H9 (cell line): ENCODE measurements at regions not wholly inside any gene's neighbourhood (a gene's known extent, or its start where the extent isn't known, plus 50 kb on each side); places are given as distances from the start of the nearest gene placed in this dataset.

Experiments
- DNase-seq: peaks from one replicate; pipeline ENCODE4 v3.0.0-alpha.2; 2017
- H2AFZ ChIP-seq: one replicate; pipeline ENCODE4 v1.6.1; 2013; ENCODE audit warnings: mild to moderate bottlenecking, low read length, control low read depth, moderate library complexity
- H2AK5ac ChIP-seq: 2 replicates; pipeline ENCODE4 v1.6.1; 2013; ENCODE audit warnings: low read length, control low read depth, mixed read lengths; ENCODE audit not compliant: insufficient read length
- H2BK120ac ChIP-seq: one replicate; pipeline ENCODE4 v1.6.1; 2013; ENCODE audit warnings: low read depth, mild to moderate bottlenecking, low read length, control low read depth, inconsistent platforms; ENCODE audit not compliant: poor library complexity, severe bottlenecking
- H2BK12ac ChIP-seq: 2 replicates; pipeline ENCODE4 v1.6.1; 2013; ENCODE audit warnings: low read length, control low read depth, mixed read lengths, low read depth; ENCODE audit not compliant: insufficient read length
- H2BK15ac ChIP-seq: 2 replicates; pipeline ENCODE4 v1.6.1; 2013; ENCODE audit warnings: low read depth, low read length, control low read depth
- H2BK20ac ChIP-seq: one replicate; pipeline ENCODE4 v1.6.1; 2013; ENCODE audit warnings: low read depth, mild to moderate bottlenecking, low read length, control low read depth, inconsistent platforms; ENCODE audit not compliant: poor library complexity, severe bottlenecking
- H2BK5ac ChIP-seq: 2 replicates; pipeline ENCODE4 v1.6.1; 2013; ENCODE audit warnings: low read length, control low read depth, mixed read lengths; ENCODE audit not compliant: insufficient read length
- H3K14ac ChIP-seq: 2 replicates; pipeline ENCODE4 v1.6.1; 2013; ENCODE audit warnings: low read length, control low read depth; ENCODE audit not compliant: insufficient read depth
- H3K18ac ChIP-seq: 2 replicates; pipeline ENCODE4 v1.6.1; 2013; ENCODE audit warnings: low read depth, mild to moderate bottlenecking, mixed read lengths, low read length, control low read depth; ENCODE audit not compliant: insufficient read length
- H3K23ac ChIP-seq: 2 replicates; pipeline ENCODE4 v1.6.1; 2013; ENCODE audit warnings: low read length, control low read depth, mixed read lengths, low read depth; ENCODE audit not compliant: insufficient read length
- H3K23me2 ChIP-seq: 2 replicates; pipeline ENCODE4 v1.6.1; 2013; ENCODE audit warnings: low read depth, mild to moderate bottlenecking, mixed read lengths, low read length, control low read depth; ENCODE audit not compliant: insufficient read length, poor library complexity, severe bottlenecking
- H3K27ac ChIP-seq: 2 replicates; pipeline ENCODE4 v1.5.1; 2013; ENCODE audit warnings: low read length, control low read depth, mixed read lengths, low read depth; ENCODE audit not compliant: insufficient read length
- H3K27me3 ChIP-seq: 2 replicates; pipeline ENCODE4 v1.6.1; 2013; ENCODE audit warnings: low read length, control low read depth, inconsistent platforms; ENCODE audit not compliant: insufficient read depth
- H3K4ac ChIP-seq: 2 replicates; pipeline ENCODE4 v1.6.1; 2013; ENCODE audit warnings: low read depth, mild to moderate bottlenecking, control low read depth, inconsistent platforms, low read length, moderate library complexity
- H3K4me1 ChIP-seq: 2 replicates; pipeline ENCODE4 v1.6.1; 2013; ENCODE audit warnings: low read length, control low read depth, inconsistent platforms; ENCODE audit not compliant: insufficient read depth
- H3K4me2 ChIP-seq: 2 replicates; pipeline ENCODE4 v1.6.1; 2013; ENCODE audit warnings: low read length, control low read depth, mixed read lengths; ENCODE audit not compliant: insufficient read length, insufficient read depth
- H3K56ac ChIP-seq: 2 replicates; pipeline ENCODE4 v1.6.1; 2013; ENCODE audit warnings: low read depth, mild to moderate bottlenecking, mixed read lengths, low read length, control low read depth; ENCODE audit not compliant: insufficient read length
- H3K79me1 ChIP-seq: 2 replicates; pipeline ENCODE4 v1.6.1; 2013; ENCODE audit warnings: low read depth, mild to moderate bottlenecking, moderate library complexity, low read length, control low read depth, inconsistent platforms; ENCODE audit not compliant: insufficient read depth, poor library complexity, severe bottlenecking
- H3K79me2 ChIP-seq: 2 replicates; pipeline ENCODE4 v1.6.1; 2013; ENCODE audit warnings: low read length, control low read depth, inconsistent platforms; ENCODE audit not compliant: insufficient read depth
- H3K9ac ChIP-seq: 2 replicates; pipeline ENCODE4 v1.6.1; 2013; ENCODE audit warnings: low read length, control low read depth, mixed read lengths; ENCODE audit not compliant: insufficient read length; ENCODE audit errors: extremely low read depth
- H3K9me3 ChIP-seq: one replicate; pipeline ENCODE4 v1.6.1; 2013; ENCODE audit warnings: low read depth, low read length, inconsistent platforms; ENCODE audit not compliant: control insufficient read depth
- H3T11ph ChIP-seq: one replicate; pipeline ENCODE4 v1.6.1; 2013; ENCODE audit warnings: mild to moderate bottlenecking, low read length, control low read depth, inconsistent platforms
- H4K20me1 ChIP-seq: one replicate; pipeline ENCODE4 v1.6.1; 2013; ENCODE audit not compliant: control insufficient read depth, insufficient read length, insufficient read depth
- H4K5ac ChIP-seq: 2 replicates; pipeline ENCODE4 v1.6.1; 2013; ENCODE audit warnings: low read depth, mild to moderate bottlenecking, mixed read lengths, low read length, control low read depth; ENCODE audit not compliant: insufficient read length
- H4K8ac ChIP-seq: replicated peaks from 2 replicates; pipeline ENCODE4 v1.6.1; 2013; ENCODE audit warnings: low read length, control low read depth, mixed read lengths, low read depth; ENCODE audit not compliant: insufficient read length
- H4K91ac ChIP-seq: 2 replicates; pipeline ENCODE4 v1.6.1; 2013; ENCODE audit warnings: low read depth, mild to moderate bottlenecking, moderate library complexity, mixed read lengths, low read length, control low read depth; ENCODE audit not compliant: insufficient read length
- H3K27ac Mint-ChIP-seq, 3 experiments: 2 replicates in 2 of 3; 3 replicates in 1 of 3; pipeline ENCODE4 v1.8.0; 2020 to 2021; ENCODE audit warnings: mixed read lengths in 3 of 3, mild to moderate bottlenecking in 1 of 3, moderate library complexity in 1 of 3
- H3K27me3 Mint-ChIP-seq: 2 replicates; pipeline ENCODE4 v1.8.0; 2021; ENCODE audit warnings: low read depth, mild to moderate bottlenecking, moderate library complexity, mixed read lengths
- H3K36me3 Mint-ChIP-seq, 3 experiments: 2 replicates in 2 of 3; 3 replicates in 1 of 3; pipeline ENCODE4 v1.8.0; 2020 to 2021; ENCODE audit warnings: low read depth in 3 of 3, mixed read lengths in 3 of 3; ENCODE audit not compliant: insufficient read depth in 1 of 3
- H3K4me1 Mint-ChIP-seq, 2 experiments: 2 replicates each; pipeline ENCODE4 v1.8.0; 2020; ENCODE audit warnings: mixed read lengths in 2 of 2
- H3K4me3 Mint-ChIP-seq, 2 experiments: 2 replicates in 1 of 2; 3 replicates in 1 of 2; pipeline ENCODE4 v1.8.0; 2020 to 2021; ENCODE audit warnings: mild to moderate bottlenecking in 2 of 2, mixed read lengths in 2 of 2, moderate library complexity in 1 of 2
- H3K9me3 Mint-ChIP-seq, 2 experiments: 2 replicates in 1 of 2; 3 replicates in 1 of 2; pipeline ENCODE4 v1.8.0; 2020; ENCODE audit warnings: mild to moderate bottlenecking in 2 of 2, mixed read lengths in 2 of 2, moderate library complexity in 1 of 2
- CTCF ChIP-seq: fragments of 200-600 bp; sonication (generic); conservative IDR thresholded peaks from 3 replicates; pipeline ENCODE4 v1.8.0; 2021; ENCODE audit warnings: antibody characterized with exemption, mild to moderate bottlenecking
- WGBS: extraction: QIAGEN DNeasy Blood & Tissue Kit; methylation state at CpG from one replicate; pipeline ENCODE4 v1.1.7; 2013; ENCODE audit warnings: missing lambda C conversion rate, low lambda C conversion rate, mixed read lengths; ENCODE audit not compliant: insufficient read length; ENCODE audit errors: extremely low coverage; 5-methylcytosine and 5-hydroxymethylcytosine counted together

GRCh38 chr4:71235311-71236201 lies 103.3 kb upstream of the SLC4A4 start:
- Histone ChIP-seq H3K4ac (no peak overlapping the region), H3K27ac (no peak overlapping the region)
- no CpG with 5 or more reads among the region's 12 CpGs for WGBS

More at GRCh38 chr4:71235311-71236201, 103.3 kb upstream of the SLC4A4 start:
- H3K56ac ChIP-seq = no peak overlapping the region
- Mint-ChIP-seq H3K4me1 (peaks cover 24 to 25% of the 10 kb centered on the region in 2 experiments), H3K4me3 (no peak overlapping the region), H3K9me3 (no peaks in the 10 kb centered on the region), H3K36me3 (no peaks in the 10 kb centered on the region), H3K27ac (no peak overlapping the region; a peak in 1 of 7 replicates), H3K27me3 (no peaks in the 10 kb centered on the region)
- H3K79me1 ChIP-seq = no peaks in the 10 kb centered on the region
- H2AFZ ChIP-seq = no peak overlapping the region
- H3K4me2 ChIP-seq = no peak overlapping the region
- H3K4me1 ChIP-seq = no peaks in the 10 kb centered on the region
- H4K5ac ChIP-seq = no peak overlapping the region
- no peak overlapping the region for H4K8ac ChIP-seq
- no peaks in the 10 kb centered on the region for H3K27me3 ChIP-seq
- H2AK5ac ChIP-seq = no peak overlapping the region
- no peak overlapping the region for H3K23ac ChIP-seq
- H2BK5ac ChIP-seq = no peak overlapping the region
- H4K20me1 ChIP-seq = no peaks in the 10 kb centered on the region
- no peak overlapping the region for H4K91ac ChIP-seq
- no peak overlapping the region for H3K18ac ChIP-seq
- TF ChIP-seq CTCF = no peak
- H2BK120ac ChIP-seq = no peak overlapping the region
- no peak overlapping the region for H2BK15ac ChIP-seq
- no peak overlapping the region for H3K9ac ChIP-seq
- no peak overlapping the region for H2BK12ac ChIP-seq
- H3T11ph ChIP-seq = no peak overlapping the region
- no peaks in the 10 kb centered on the region for H3K79me2 ChIP-seq
- DNase-seq = no peak
- no peak overlapping the region for H3K14ac ChIP-seq
- no peak overlapping the region for H2BK20ac ChIP-seq
- no peaks in the 10 kb centered on the region for H3K23me2 ChIP-seq
- H3K9me3 ChIP-seq = no peaks in the 10 kb centered on the region
